Stimulated activated CD4-positive, alpha-beta T cell treated with anti-CD3 and anti-CD28 coated beads, Interleukin-4, amount 100 ng/mL, for 24 hours (primary cell): ENCODE measurements at regions not wholly inside any gene's neighbourhood (a gene's known extent, or its start where the extent isn't known, plus 50 kb on each side); places are given as distances from the start of the nearest gene placed in this dataset.

Experiments used
- DNase-seq: peaks from one replicate; pipeline ENCODE4 v3.0.0-alpha.2; 2020

- DNase-seq, result no peak
Observed at GRCh38 chr16:85552980-85553435, 60.1 kb upstream of the GSE1 start.

DNA sequence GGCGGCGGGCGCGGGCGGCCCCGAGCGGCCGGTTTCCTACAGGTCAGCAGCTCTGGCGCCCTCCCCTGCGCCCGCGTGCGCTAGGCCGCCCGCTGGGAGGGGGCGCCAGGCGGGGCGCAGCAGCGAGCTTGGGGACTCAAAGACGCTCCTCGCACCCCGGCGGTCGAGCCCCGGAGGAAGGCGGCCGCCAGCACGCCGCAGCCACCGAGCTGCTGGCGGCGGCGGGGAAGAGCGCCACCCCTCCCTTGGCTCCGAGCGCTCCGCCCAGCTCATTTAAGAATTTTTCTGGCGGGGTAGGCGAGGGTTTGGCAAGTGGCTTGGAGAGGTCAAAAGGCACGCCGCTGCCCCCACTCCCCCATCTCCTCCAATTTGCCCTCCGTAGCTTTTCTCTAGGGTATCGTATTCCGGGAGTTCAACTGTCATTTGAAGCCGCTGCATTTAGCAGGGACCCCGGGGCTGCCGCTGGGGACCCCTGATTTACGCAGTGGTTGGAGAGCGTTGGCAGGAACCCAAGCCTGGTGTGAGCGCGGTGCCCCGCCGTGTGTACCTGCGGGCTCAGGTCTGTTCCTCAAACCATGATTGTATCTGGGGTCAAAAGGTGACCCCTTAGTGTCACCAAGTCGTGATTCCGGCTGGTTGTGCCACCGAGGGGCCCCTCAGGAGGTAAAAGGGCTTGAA, 59.5 kb upstream of the GSE1 start:
- DNase-seq, result peak; percentile 37

DNA sequence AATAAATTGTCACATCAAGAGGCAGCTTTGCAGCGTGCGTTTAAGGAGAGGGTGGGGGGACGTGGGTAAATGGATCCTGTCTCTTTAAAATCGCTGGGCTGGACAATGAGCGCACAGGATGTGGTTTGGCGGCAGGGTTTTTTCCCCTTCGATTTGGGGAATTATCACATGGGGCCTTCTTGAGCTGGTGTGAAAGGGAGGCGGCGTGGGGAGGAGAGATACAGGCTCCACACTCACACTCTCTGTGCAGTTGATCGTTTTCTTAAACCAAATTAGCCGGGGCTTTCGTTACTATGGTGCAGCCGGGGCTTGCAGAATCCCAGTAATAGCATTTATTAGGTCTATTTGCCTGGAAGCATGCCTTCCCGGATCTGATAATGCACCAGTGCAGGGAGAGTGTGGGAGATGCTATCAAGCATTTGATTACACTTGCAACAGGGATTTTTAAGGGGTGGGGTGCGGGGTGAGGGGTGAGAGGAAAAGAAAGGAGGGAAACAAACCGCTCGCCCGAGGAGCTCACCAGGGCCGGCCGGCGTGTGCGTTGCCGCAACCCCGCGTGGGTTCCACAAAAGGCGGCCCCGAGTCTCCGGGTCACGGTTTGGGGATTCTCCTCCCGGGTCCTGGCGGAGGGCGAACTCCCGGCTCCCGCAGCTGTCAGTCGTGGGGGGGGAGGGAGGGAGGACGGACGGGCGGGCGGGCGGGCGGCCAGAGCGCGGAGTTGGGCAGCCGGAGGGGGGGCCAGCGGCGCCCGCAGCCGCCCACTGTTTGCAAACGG, 58.8 kb upstream of the GSE1 start:
- DNase-seq, result peak; percentile 82

- DNase-seq, result peak; percentile 69
Observed at GRCh38 chr16:85554889-85555718, 58.0 kb upstream of the GSE1 start.

- peak; percentile 32 for DNase-seq
Observed at GRCh38 chr16:85555719-85556455, 57.2 kb upstream of the GSE1 start.

DNA sequence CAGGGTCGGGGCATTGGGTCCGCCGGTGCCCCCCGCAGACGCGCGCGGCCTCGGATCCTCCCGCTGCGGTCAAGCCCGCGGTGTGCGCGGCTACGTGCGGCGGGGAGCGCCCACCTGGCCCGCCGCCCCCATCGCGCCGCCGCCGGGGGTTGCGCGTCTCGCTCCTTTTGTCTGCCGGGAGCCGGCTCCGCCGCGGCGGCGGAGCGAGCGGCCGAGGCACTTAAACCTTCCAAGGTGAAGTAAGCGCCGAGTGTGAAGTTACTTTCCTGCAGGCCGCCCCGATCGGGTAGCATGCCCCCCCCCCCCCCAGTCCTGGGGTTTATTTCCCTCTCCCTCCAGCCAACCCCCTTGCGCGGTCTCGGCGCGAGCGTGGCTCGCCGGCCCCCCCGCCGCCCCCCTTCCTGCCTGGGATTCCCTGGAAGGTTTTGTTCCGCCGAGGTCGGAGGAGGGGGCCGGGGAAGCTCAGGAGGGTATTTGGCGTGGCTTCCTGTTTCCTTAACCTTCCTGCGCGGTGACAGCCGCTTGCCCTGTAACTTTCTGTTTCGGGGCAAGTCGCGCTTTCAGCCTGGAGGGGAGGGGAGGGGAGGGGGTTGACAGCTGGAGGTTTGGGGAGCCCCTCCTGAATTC, 56.6 kb upstream of the GSE1 start:
- DNase-seq, result peak; percentile 62

- DNase-seq, result peak; percentile 46
Observed at GRCh38 chr16:85557083-85557970, 55.8 kb upstream of the GSE1 start.

- DNase-seq, result no peak
Observed at GRCh38 chr16:85557971-85558657, 55.0 kb upstream of the GSE1 start.

GRCh38 chr16:85560932-85561247, 52.2 kb upstream of the GSE1 start:
- no peak for DNase-seq

DNA sequence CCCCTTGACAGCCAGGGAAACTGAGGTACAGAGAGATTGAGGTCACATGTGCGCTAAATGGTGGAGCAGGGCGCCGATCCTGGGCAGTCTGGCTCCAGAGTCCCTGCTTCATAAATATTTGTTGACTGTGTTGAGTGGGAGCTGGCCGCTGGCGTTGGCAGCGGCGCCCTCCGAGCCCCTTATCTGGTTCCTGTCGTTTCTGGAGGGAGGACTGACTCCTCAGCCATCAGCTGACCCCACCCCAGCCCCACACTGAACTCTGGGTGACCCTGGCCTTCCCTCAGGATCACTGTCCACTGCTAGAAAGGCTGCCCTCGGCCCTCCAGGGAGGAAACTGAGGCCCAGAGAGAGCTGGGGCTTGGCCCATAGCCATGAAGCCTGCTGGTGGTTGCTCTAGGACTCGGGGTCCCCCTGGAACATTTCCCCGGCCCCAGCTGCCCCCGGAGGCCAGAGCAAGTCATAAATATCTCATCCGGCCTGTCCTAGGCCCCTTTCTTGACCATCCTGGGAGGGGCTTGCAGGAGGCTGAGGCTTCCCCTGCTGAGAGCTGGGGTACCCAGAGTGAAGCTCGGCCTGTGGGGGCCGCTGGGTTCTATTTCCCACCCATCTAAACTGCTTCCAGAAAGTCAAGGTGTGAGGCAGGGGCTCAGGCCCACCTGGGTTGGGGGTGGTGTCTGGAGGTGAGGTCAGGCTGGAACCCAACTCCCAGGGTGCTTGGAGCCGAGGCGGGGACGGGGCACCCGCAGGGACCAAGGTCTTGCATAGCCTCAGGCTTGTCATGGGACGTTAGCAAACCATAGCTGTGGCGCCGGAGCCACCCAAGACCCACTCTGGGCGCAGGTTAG, 51.7 kb upstream of the GSE1 start:
- DNase-seq, result no peak

- no peak for DNase-seq
Observed at GRCh38 chr16:85562093-85562786, 50.9 kb upstream of the GSE1 start.

DNA sequence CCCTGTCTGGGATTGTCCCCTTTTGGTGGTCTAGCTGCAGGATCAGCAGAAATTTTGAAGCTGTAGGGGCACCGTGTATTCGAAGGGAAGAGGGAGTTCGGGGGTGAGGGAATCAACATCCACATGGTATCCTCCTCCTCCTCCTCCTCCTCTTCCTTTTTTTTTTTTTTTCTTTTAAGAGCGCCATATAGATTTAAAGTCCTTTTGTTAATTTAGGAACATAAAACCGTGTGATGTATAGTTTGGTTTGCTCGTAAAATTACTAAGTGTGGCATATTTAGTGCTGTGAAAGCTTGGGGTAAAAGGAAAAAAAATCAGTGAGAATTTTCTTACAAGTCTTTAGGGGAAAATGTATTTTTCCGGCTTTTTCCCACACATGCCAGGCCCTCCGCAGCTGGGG, 50.1 kb upstream of the GSE1 start:
- no peak for DNase-seq
